ENCODE measurements at regions not wholly inside any gene's neighbourhood (a gene's known extent, or its start where the extent isn't known, plus 50 kb on each side); places are given as distances from the start of the nearest gene placed in this dataset.

DNA sequence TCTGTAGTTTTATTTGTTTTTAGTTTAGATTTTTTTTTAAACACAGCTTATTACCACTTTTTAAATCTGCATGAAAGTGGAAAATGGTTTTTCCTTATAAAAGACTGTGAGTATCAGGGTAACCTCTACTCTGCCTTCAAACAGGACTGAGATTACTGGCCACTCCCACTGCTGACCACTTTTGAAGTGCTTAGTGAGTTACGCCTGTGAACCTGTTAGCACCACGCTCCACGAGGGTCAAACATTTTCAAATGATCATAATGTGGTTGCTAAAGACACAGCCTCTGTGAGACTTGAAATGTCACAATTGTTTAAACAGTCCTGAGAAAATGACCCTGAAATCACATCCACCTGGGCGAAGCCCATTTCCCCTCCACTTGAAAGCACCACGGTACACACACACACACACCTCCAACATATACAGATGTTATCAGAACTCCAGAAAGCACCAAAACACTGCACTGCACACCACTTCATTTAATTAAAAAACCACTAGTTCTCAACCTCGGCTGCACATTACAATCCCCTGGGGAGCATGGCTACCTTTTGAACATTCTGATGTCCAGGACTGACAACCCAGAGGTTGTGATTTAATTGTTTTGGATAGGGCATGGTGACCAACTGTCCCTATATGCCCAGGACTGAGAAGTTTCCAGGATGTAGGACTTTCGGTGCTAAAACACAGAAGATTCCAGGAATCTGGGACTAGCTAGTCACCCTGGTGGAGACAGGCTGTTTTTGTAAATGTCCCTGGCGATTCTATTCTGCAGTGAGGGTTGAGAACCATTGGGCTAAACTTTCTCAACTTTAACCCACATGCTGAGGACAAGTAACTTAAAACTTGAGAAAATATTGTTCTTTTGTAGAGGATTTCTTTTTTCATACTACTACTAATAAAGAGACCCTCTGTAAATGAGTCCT is 176.4 kb upstream of the MYLIP start:
- Histone ChIP-seq H3K4me1 (ENCODE audit: control insufficient read depth in 2 of 2, insufficient read depth in 2 of 2, low read length in 1 of 2) (peaks cover 0 to 3% of the 10 kb centered on the region in 2 donors), H3K27ac (ENCODE audit: low read depth in 2 of 2, low read length in 1 of 2) (no peak overlapping the region), H3K4me3 (ENCODE audit: low read depth in 1 of 2, low read length in 2 of 2) (no peak overlapping the region), H3K27me3 (ENCODE audit: control insufficient read depth in 1 of 2, insufficient read depth in 2 of 2, low read length in 2 of 2) (no peaks in the 10 kb centered on the region), H3K9me3 (ENCODE audit: control insufficient read depth in 2 of 2, insufficient read depth in 1 of 2, low read depth in 1 of 2, low read length in 1 of 2) (no peaks in the 10 kb centered on the region), H3K36me3 (ENCODE audit: control insufficient read depth in 2 of 2, insufficient read depth in 2 of 2, low read length in 1 of 2) (no peaks in the 10 kb centered on the region)
- WGBS, 2 donors = 82 to 89% methylated on average over 8 of the region's 8 CpGs

GRCh38 chr6:15950962-15951569 is 177.8 kb upstream of the MYLIP start:
- H3K27me3 ChIP-seq (ENCODE audit: control insufficient read depth in 1 of 2, insufficient read depth in 2 of 2, low read length in 2 of 2) = no peaks in the 10 kb centered on the region
- WGBS, 2 donors = 82% methylated on average over 3 of the region's 3 CpGs
- H3K27ac ChIP-seq (ENCODE audit: low read depth in 2 of 2, low read length in 1 of 2) = no peak overlapping the region
- H3K4me3 ChIP-seq (ENCODE audit: low read depth in 1 of 2, low read length in 2 of 2) = no peak overlapping the region
- H3K4me1 ChIP-seq (ENCODE audit: control insufficient read depth in 2 of 2, insufficient read depth in 2 of 2, low read length in 1 of 2) = peaks cover 0 to 3% of the 10 kb centered on the region in 2 donors
- H3K9me3 ChIP-seq (ENCODE audit: control insufficient read depth in 2 of 2, insufficient read depth in 1 of 2, low read depth in 1 of 2, low read length in 1 of 2) = no peaks in the 10 kb centered on the region
- H3K36me3 ChIP-seq (ENCODE audit: control insufficient read depth in 2 of 2, insufficient read depth in 2 of 2, low read length in 1 of 2) = no peaks in the 10 kb centered on the region

- no peaks in the 10 kb centered on the region for H3K9me3 ChIP-seq (ENCODE audit: control insufficient read depth in 2 of 2, insufficient read depth in 1 of 2, low read depth in 1 of 2, low read length in 1 of 2)
- no peak overlapping the region for H3K27ac ChIP-seq (ENCODE audit: low read depth in 2 of 2, low read length in 1 of 2)
- no peaks in the 10 kb centered on the region for H3K36me3 ChIP-seq (ENCODE audit: control insufficient read depth in 2 of 2, insufficient read depth in 2 of 2, low read length in 1 of 2)
- no peaks in the 10 kb centered on the region for H3K27me3 ChIP-seq (ENCODE audit: control insufficient read depth in 1 of 2, insufficient read depth in 2 of 2, low read length in 2 of 2)
- no peak overlapping the region for H3K4me3 ChIP-seq (ENCODE audit: low read depth in 1 of 2, low read length in 2 of 2)
- 21 to 55% methylated on average over 1 of the region's 1 CpG for WGBS, 2 donors
- peaks cover 2 to 3% of the 10 kb centered on the region in 2 donors for H3K4me1 ChIP-seq (ENCODE audit: control insufficient read depth in 2 of 2, insufficient read depth in 2 of 2, low read length in 1 of 2)
These were observed 178.9 kb upstream of the MYLIP start for GRCh38 chr6:15949982-15950381.

- H3K9me3 ChIP-seq (ENCODE audit: control insufficient read depth in 2 of 2, insufficient read depth in 1 of 2, low read depth in 1 of 2, low read length in 1 of 2) = no peaks in the 10 kb centered on the region
- H3K4me1 ChIP-seq (ENCODE audit: control insufficient read depth in 2 of 2, insufficient read depth in 2 of 2, low read length in 1 of 2) = peaks cover 2 to 3% of the 10 kb centered on the region in 2 donors
- 45 to 57% methylated on average over 10 of the region's 10 CpGs for whole genome bisulfite sequencing, 2 donors
- no peaks in the 10 kb centered on the region for H3K36me3 ChIP-seq (ENCODE audit: control insufficient read depth in 2 of 2, insufficient read depth in 2 of 2, low read length in 1 of 2)
- H3K27me3 ChIP-seq (ENCODE audit: control insufficient read depth in 1 of 2, insufficient read depth in 2 of 2, low read length in 2 of 2) = no peaks in the 10 kb centered on the region
- H3K4me3 ChIP-seq (ENCODE audit: low read depth in 1 of 2, low read length in 2 of 2) = no peak overlapping the region
- no peak overlapping the region for H3K27ac ChIP-seq (ENCODE audit: low read depth in 2 of 2, low read length in 1 of 2)
These were observed 179.7 kb upstream of the MYLIP start for GRCh38 chr6:15948930-15949900.

- 94 to 96% methylated on average over 4 of the region's 4 CpGs for whole genome bisulfite sequencing, 2 donors
- Histone ChIP-seq H3K4me3 (ENCODE audit: low read depth in 1 of 2, low read length in 2 of 2) (no peak overlapping the region), H3K27me3 (ENCODE audit: control insufficient read depth in 1 of 2, insufficient read depth in 2 of 2, low read length in 2 of 2) (no peaks in the 10 kb centered on the region), H3K27ac (ENCODE audit: low read depth in 2 of 2, low read length in 1 of 2) (no peak overlapping the region), H3K9me3 (ENCODE audit: control insufficient read depth in 2 of 2, insufficient read depth in 1 of 2, low read depth in 1 of 2, low read length in 1 of 2) (no peaks in the 10 kb centered on the region), H3K36me3 (ENCODE audit: control insufficient read depth in 2 of 2, insufficient read depth in 2 of 2, low read length in 1 of 2) (no peaks in the 10 kb centered on the region), H3K4me1 (ENCODE audit: control insufficient read depth in 2 of 2, insufficient read depth in 2 of 2, low read length in 1 of 2) (peaks cover 2 to 3% of the 10 kb centered on the region in 2 donors)
These were observed 181.0 kb upstream of the MYLIP start for GRCh38 chr6:15947923-15948322.

DNA sequence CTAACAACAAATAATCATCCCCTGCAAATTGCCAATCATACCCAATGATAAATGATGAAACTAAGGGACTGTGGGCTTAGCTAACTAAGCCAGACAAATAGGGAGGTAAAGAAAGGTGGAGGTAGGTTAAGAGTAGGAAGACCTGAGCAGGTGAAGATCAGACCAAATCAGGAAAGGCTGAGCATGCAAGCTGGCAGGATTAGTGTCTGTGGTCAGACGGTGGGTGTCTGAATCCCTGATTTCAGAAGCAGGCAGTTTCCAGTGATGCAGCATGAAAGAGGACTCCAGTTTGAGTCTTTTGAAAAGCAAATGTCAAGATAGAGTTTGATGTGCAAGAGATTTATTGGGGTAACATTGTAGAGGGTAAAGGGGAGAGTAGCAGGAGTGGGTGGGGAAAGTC is 181.4 kb upstream of the MYLIP start:
- Histone ChIP-seq H3K4me3 (ENCODE audit: low read depth in 1 of 2, low read length in 2 of 2) (no peak overlapping the region), H3K4me1 (ENCODE audit: control insufficient read depth in 2 of 2, insufficient read depth in 2 of 2, low read length in 1 of 2) (peaks cover 2 to 3% of the 10 kb centered on the region in 2 donors), H3K9me3 (ENCODE audit: control insufficient read depth in 2 of 2, insufficient read depth in 1 of 2, low read depth in 1 of 2, low read length in 1 of 2) (no peaks in the 10 kb centered on the region), H3K27me3 (ENCODE audit: control insufficient read depth in 1 of 2, insufficient read depth in 2 of 2, low read length in 2 of 2) (no peaks in the 10 kb centered on the region), H3K36me3 (ENCODE audit: control insufficient read depth in 2 of 2, insufficient read depth in 2 of 2, low read length in 1 of 2) (no peaks in the 10 kb centered on the region), H3K27ac (ENCODE audit: low read depth in 2 of 2, low read length in 1 of 2) (no peak overlapping the region)
- WGBS, 2 donors = 90 to 96% methylated on average over 1 of the region's 1 CpG

GRCh38 chr6:15946701-15947385 is 182.0 kb upstream of the MYLIP start:
- Histone ChIP-seq H3K4me3 (ENCODE audit: low read depth in 1 of 2, low read length in 2 of 2) (no peak overlapping the region), H3K27me3 (ENCODE audit: control insufficient read depth in 1 of 2, insufficient read depth in 2 of 2, low read length in 2 of 2) (no peaks in the 10 kb centered on the region), H3K4me1 (ENCODE audit: control insufficient read depth in 2 of 2, insufficient read depth in 2 of 2, low read length in 1 of 2) (peaks cover 2 to 3% of the 10 kb centered on the region in 2 donors), H3K27ac (ENCODE audit: low read depth in 2 of 2, low read length in 1 of 2) (no peak overlapping the region), H3K9me3 (ENCODE audit: control insufficient read depth in 2 of 2, insufficient read depth in 1 of 2, low read depth in 1 of 2, low read length in 1 of 2) (no peaks in the 10 kb centered on the region), H3K36me3 (ENCODE audit: control insufficient read depth in 2 of 2, insufficient read depth in 2 of 2, low read length in 1 of 2) (no peaks in the 10 kb centered on the region)
- WGBS, 2 donors = 75 to 92% methylated on average over 4 of the region's 4 CpGs

DNA sequence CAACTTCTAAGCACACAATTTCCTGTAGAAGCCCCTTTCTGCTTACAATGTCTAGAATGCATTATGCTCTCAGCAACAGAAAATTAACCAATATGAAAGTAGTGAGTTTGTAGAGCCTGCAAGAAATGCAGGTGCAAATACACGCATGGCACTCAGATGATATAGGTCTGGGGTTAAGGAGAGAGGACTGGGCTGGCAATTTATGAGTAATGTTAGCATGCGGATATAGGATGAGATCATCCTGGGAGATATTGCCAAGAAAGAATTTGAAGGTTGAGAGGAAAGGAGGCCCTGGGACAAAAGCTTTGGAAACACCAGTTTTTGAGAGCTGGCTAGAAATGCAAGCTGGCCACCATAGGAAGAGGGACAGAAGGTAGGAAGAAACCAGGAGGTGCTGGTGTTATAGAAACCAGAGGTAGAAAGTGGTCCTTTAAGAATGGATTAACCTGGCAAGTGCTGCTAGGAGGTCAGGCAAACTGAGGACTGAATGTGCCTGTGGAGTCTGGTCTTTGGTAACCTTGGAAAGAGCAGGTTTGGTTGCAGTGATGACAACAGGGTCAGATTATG is 183.2 kb upstream of the MYLIP start:
- no peak overlapping the region for H3K27ac ChIP-seq (ENCODE audit: low read depth in 2 of 2, low read length in 1 of 2)
- no peaks in the 10 kb centered on the region for H3K36me3 ChIP-seq (ENCODE audit: control insufficient read depth in 2 of 2, insufficient read depth in 2 of 2, low read length in 1 of 2)
- 38 to 57% methylated on average over 2 of the region's 2 CpGs for WGBS, 2 donors
- H3K4me1 ChIP-seq (ENCODE audit: control insufficient read depth in 2 of 2, insufficient read depth in 2 of 2, low read length in 1 of 2) = peaks cover 2 to 3% of the 10 kb centered on the region in 2 donors
- H3K4me3 ChIP-seq (ENCODE audit: low read depth in 1 of 2, low read length in 2 of 2) = no peak overlapping the region
- H3K9me3 ChIP-seq (ENCODE audit: control insufficient read depth in 2 of 2, insufficient read depth in 1 of 2, low read depth in 1 of 2, low read length in 1 of 2) = no peaks in the 10 kb centered on the region
- no peaks in the 10 kb centered on the region for H3K27me3 ChIP-seq (ENCODE audit: control insufficient read depth in 1 of 2, insufficient read depth in 2 of 2, low read length in 2 of 2)
